ENCODE measurements at regions not wholly inside any gene's neighbourhood (a gene's known extent, or its start where the extent isn't known, plus 50 kb on each side); places are given as distances from the start of the nearest gene placed in this dataset.

- H3K9ac ChIP-seq, result no peak overlapping the region
- in situ Hi-C loops (cut with MboI), result no loop called here
- DNase-seq, result no peak
- TF ChIP-seq EZH2 (IDR thresholded peaks at IDR 0.05; ENCODE audit: insufficient read depth, poor library complexity, severe bottlenecking) (no peak), EZH2phosphoT487 (IDR thresholded peaks at IDR 0.05; ENCODE audit: insufficient read depth, low read depth) (no peak)
- no peaks in the 10 kb centered on the region for H3K27me3 ChIP-seq (replicated peaks; ENCODE audit: insufficient read depth)
- H3K36me3 ChIP-seq (ENCODE audit: low read depth), result no peaks in the 10 kb centered on the region
- H2AFZ ChIP-seq, result no peak overlapping the region
- no peaks in the 10 kb centered on the region for H4K20me1 ChIP-seq (ENCODE audit: insufficient read depth)
- 71 to 72% methylated on average over 3 of the region's 3 CpGs for WGBS, 2 experiments (ENCODE audit: low coverage in 1 of 2, low lambda C conversion rate in 2 of 2, missing lambda C conversion rate in 2 of 2)
- H3K4me2 ChIP-seq (ENCODE audit: unreplicated experiment), result no peak overlapping the region
- H3K79me2 ChIP-seq (ENCODE audit: insufficient read depth), result no peaks in the 10 kb centered on the region
- H3F3A ChIP-seq (ENCODE audit: insufficient read depth), result peaks cover 26% of the 10 kb centered on the region
- H3K9me2 ChIP-seq (ENCODE audit: insufficient read depth), result no peaks in the 10 kb centered on the region; the same call in 1 of the 2 replicates
- no peak overlapping the region for H3K27ac ChIP-seq
- H3K4me1 ChIP-seq (ENCODE audit: insufficient read depth), result peaks cover 45% of the 10 kb centered on the region
- H3K4me3 ChIP-seq, result no peak overlapping the region
- H3K9me3 ChIP-seq (ENCODE audit: low read depth), result no peaks in the 10 kb centered on the region
These were observed 273.1 kb upstream of the UBE2E3 start for GRCh38 chr2:180707175-180707883.

GRCh38 chr2:180706694-180707093 lies 273.7 kb upstream of the UBE2E3 start:
- Histone ChIP-seq H3F3A (ENCODE audit: insufficient read depth) (peaks cover 26% of the 10 kb centered on the region), H2AFZ (no peak overlapping the region; the same call in 1 of the 2 replicates), H3K79me2 (ENCODE audit: insufficient read depth) (no peaks in the 10 kb centered on the region), H4K20me1 (ENCODE audit: insufficient read depth) (no peaks in the 10 kb centered on the region), H3K9me3 (ENCODE audit: low read depth) (no peaks in the 10 kb centered on the region), H3K36me3 (ENCODE audit: low read depth) (no peaks in the 10 kb centered on the region), H3K4me3 (no peak overlapping the region), H3K9me2 (ENCODE audit: insufficient read depth) (no peaks in the 10 kb centered on the region; the same call in 1 of the 2 replicates), H3K4me2 (ENCODE audit: unreplicated experiment) (no peak overlapping the region), H3K9ac (no peak overlapping the region), H3K27me3 (replicated peaks; ENCODE audit: insufficient read depth) (no peaks in the 10 kb centered on the region), H3K27ac (no peak overlapping the region), H3K4me1 (ENCODE audit: insufficient read depth) (peaks cover 45% of the 10 kb centered on the region)
- no peak for TF ChIP-seq EZH2phosphoT487 (IDR thresholded peaks at IDR 0.05; ENCODE audit: insufficient read depth, low read depth)
- no peak for TF ChIP-seq EZH2 (IDR thresholded peaks at IDR 0.05; ENCODE audit: insufficient read depth, poor library complexity, severe bottlenecking)
- DNase-seq, result no peak
- in situ Hi-C loops (cut with MboI), result no loop called here

GRCh38 chr2:180705551-180705950 lies 274.9 kb upstream of the UBE2E3 start:
- H3K4me3 ChIP-seq, result no peak overlapping the region
- H3F3A ChIP-seq (ENCODE audit: insufficient read depth), result peaks cover 26% of the 10 kb centered on the region
- no peaks in the 10 kb centered on the region for H3K79me2 ChIP-seq (ENCODE audit: insufficient read depth)
- no peaks in the 10 kb centered on the region for H4K20me1 ChIP-seq (ENCODE audit: insufficient read depth)
- peak overlapping the region; percentile 58 for H3K27ac ChIP-seq
- H2AFZ ChIP-seq, result 0 out of 2 replicates have a peak overlapping the region, but pooled peaks have one; percentile 0
- no peaks in the 10 kb centered on the region for H3K27me3 ChIP-seq (replicated peaks; ENCODE audit: insufficient read depth)
- no peak for TF ChIP-seq EZH2phosphoT487 (IDR thresholded peaks at IDR 0.05; ENCODE audit: insufficient read depth, low read depth)
- no peak for TF ChIP-seq EZH2 (IDR thresholded peaks at IDR 0.05; ENCODE audit: insufficient read depth, poor library complexity, severe bottlenecking)
- no peak overlapping the region for H3K4me2 ChIP-seq (ENCODE audit: unreplicated experiment)
- in situ Hi-C loops (cut with MboI), result no loop called here
- H3K9ac ChIP-seq, result peak overlapping the region; percentile 24; the same call in 1 of the 2 replicates
- DNase-seq, result peak; percentile 67
- H3K9me3 ChIP-seq (ENCODE audit: low read depth), result no peaks in the 10 kb centered on the region
- no peaks in the 10 kb centered on the region; the same call in 1 of the 2 replicates for H3K9me2 ChIP-seq (ENCODE audit: insufficient read depth)
- no peaks in the 10 kb centered on the region for H3K36me3 ChIP-seq (ENCODE audit: low read depth)
- 8 to 14% methylated on average over 1 of the region's 1 CpG for WGBS, 2 experiments (ENCODE audit: low coverage in 1 of 2, low lambda C conversion rate in 2 of 2, missing lambda C conversion rate in 2 of 2)
- H3K4me1 ChIP-seq (ENCODE audit: insufficient read depth), result peaks cover 45% of the 10 kb centered on the region

GRCh38 chr2:180705122-180705521 lies 275.3 kb upstream of the UBE2E3 start:
- H3K27me3 ChIP-seq (replicated peaks; ENCODE audit: insufficient read depth), result no peaks in the 10 kb centered on the region
- peaks cover 26% of the 10 kb centered on the region for H3F3A ChIP-seq (ENCODE audit: insufficient read depth)
- in situ Hi-C loops (cut with MboI), result no loop called here
- no peaks in the 10 kb centered on the region for H3K9me3 ChIP-seq (ENCODE audit: low read depth)
- peak overlapping the region; percentile 41 for H2AFZ ChIP-seq
- H3K9ac ChIP-seq, result peak overlapping the region; percentile 24; the same call in 1 of the 2 replicates
- H3K4me3 ChIP-seq, result no peak overlapping the region
- DNase-seq, result peak; percentile 67
- H3K27ac ChIP-seq, result peak overlapping the region; percentile 58
- no peaks in the 10 kb centered on the region for H4K20me1 ChIP-seq (ENCODE audit: insufficient read depth)
- no peaks in the 10 kb centered on the region for H3K36me3 ChIP-seq (ENCODE audit: low read depth)
- H3K9me2 ChIP-seq (ENCODE audit: insufficient read depth), result no peaks in the 10 kb centered on the region; the same call in 1 of the 2 replicates
- peak overlapping the region; percentile 26 for H3K4me2 ChIP-seq (ENCODE audit: unreplicated experiment)
- H3K79me2 ChIP-seq (ENCODE audit: insufficient read depth), result no peaks in the 10 kb centered on the region
- H3K4me1 ChIP-seq (ENCODE audit: insufficient read depth), result peaks cover 45% of the 10 kb centered on the region
- TF ChIP-seq EZH2phosphoT487 (IDR thresholded peaks at IDR 0.05; ENCODE audit: insufficient read depth, low read depth) (no peak), EZH2 (IDR thresholded peaks at IDR 0.05; ENCODE audit: insufficient read depth, poor library complexity, severe bottlenecking) (no peak)
